HEK293T (cell line): ENCODE measurements at regions not wholly inside any gene's neighbourhood (a gene's known extent, or its start where the extent isn't known, plus 50 kb on each side); places are given as distances from the start of the nearest gene placed in this dataset.

Experiments used
- CTCF ChIA-PET: fragments of 350-600 bp; formaldehyde crosslinking; extraction: SDS; loops from one replicate; lab custom pipeline; 2021; ENCODE audit warnings: antibody characterized with exemption, inconsistent platforms; lab: Yijun Ruan, JAX
- POLR2A ChIA-PET: fragments of 350-600 bp; formaldehyde crosslinking; extraction: SDS; loops from one replicate; lab custom pipeline; 2020; ENCODE audit warnings: antibody characterized with exemption, inconsistent platforms; lab: Yijun Ruan, JAX
- DNase-seq: peaks from one replicate; pipeline ENCODE4 v3.0.0; 2012; ENCODE audit warnings: mixed read lengths; ENCODE audit errors: extremely low spot score
- ARNT ChIP-seq: fragments of 450-650 bp; IDR thresholded peaks from 2 replicates; pipeline ENCODE4 v1.6.1; 2017; ENCODE audit warnings: mild to moderate bottlenecking
- BHLHE40 ChIP-seq: fragments of 450-650 bp; IDR thresholded peaks from 2 replicates; pipeline ENCODE4 v1.6.1; 2016; ENCODE audit warnings: mild to moderate bottlenecking, moderate library complexity, borderline replicate concordance
- CTBP1 ChIP-seq: fragments of 450-650 bp; IDR thresholded peaks from 2 replicates; pipeline ENCODE4 v1.6.1; 2016; ENCODE audit warnings: borderline replicate concordance
- ELF4 ChIP-seq: fragments of 450-650 bp; IDR thresholded peaks from 2 replicates; pipeline ENCODE4 v1.6.1; 2017; ENCODE audit warnings: antibody characterized with exemption
- FOXA1 ChIP-seq: fragments of 450-650 bp; IDR thresholded peaks from 2 replicates; pipeline ENCODE4 v1.6.1; 2016; ENCODE audit warnings: mild to moderate bottlenecking
- FOXK2 ChIP-seq: fragments of 450-650 bp; IDR thresholded peaks from 2 replicates; pipeline ENCODE4 v1.6.1; 2016; ENCODE audit warnings: mild to moderate bottlenecking
- FOXM1 ChIP-seq: fragments of 450-650 bp; IDR thresholded peaks from 2 replicates; pipeline ENCODE4 v1.6.1; 2017; ENCODE audit warnings: mild to moderate bottlenecking, borderline replicate concordance
- HDGF ChIP-seq: fragments of 450-650 bp; IDR thresholded peaks from 2 replicates; pipeline ENCODE4 v1.6.1; 2017; ENCODE audit warnings: antibody characterized with exemption, borderline replicate concordance
- L3MBTL2 ChIP-seq: fragments of 450-650 bp; conservative IDR thresholded peaks from 2 replicates; pipeline ENCODE4 v1.6.1; 2016; ENCODE audit warnings: mild to moderate bottlenecking
- LEF1 ChIP-seq: fragments of 450-650 bp; IDR thresholded peaks from 2 replicates; pipeline ENCODE4 v1.6.1; 2017; ENCODE audit warnings: mild to moderate bottlenecking, borderline replicate concordance
- NFRKB ChIP-seq: fragments of 450-650 bp; IDR thresholded peaks from 2 replicates; pipeline ENCODE4 v1.6.1; 2016; ENCODE audit warnings: mild to moderate bottlenecking, moderate library complexity
- SP1 ChIP-seq: fragments of 450-650 bp; IDR thresholded peaks from 2 replicates; pipeline ENCODE4 v1.6.1; 2017
- SUZ12 ChIP-seq: fragments of 450-650 bp; IDR thresholded peaks from 2 replicates; pipeline ENCODE4 v1.6.1; 2016; ENCODE audit warnings: mild to moderate bottlenecking
- TARDBP ChIP-seq: fragments of 450-650 bp; IDR thresholded peaks from 2 replicates; pipeline ENCODE4 v1.6.1; 2016
- ZNF384 ChIP-seq: fragments of 450-650 bp; IDR thresholded peaks from 2 replicates; pipeline ENCODE4 v1.6.1; 2016
- TF ChIP-seq, protein P1 (sequence below): fragments of 450-650 bp; IDR thresholded peaks from 2 replicates; pipeline ENCODE4 v1.6.1; 2016

DNA sequence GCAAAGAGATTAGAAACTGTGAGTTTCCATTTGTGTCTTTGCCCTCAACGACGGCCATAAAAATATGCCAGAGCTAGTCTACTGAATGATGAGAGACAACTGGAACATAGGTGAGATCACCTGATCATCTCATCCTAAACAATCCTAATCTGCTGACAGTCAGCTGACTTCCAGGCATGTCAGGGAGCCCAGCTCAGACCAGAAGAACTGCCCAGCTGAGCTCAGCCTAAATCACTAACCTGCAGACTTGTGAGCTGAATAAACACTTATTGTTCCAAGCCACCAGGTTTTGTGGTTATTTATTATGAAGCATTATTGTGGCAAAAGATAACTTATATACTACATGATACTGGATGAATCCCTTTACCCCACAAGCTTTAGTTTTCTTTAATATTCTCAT, 118.9 kb upstream of the PLEKHG7 start:
- no peak for TF ChIP-seq FOXM1
- TF ChIP-seq NFRKB = no peak
- no peak for TF ChIP-seq LEF1
- TF ChIP-seq BHLHE40 = no peak
- TF ChIP-seq SUZ12 = no peak
- TF ChIP-seq FOXA1 = no peak
- no peak for TF ChIP-seq CTBP1
- no peak for TF ChIP-seq SP1
- no peak for TF ChIP-seq TARDBP
- TF ChIP-seq ARNT = no peak
- no peak for TF ChIP-seq HDGF
- no peak for TF ChIP-seq L3MBTL2
- TF ChIP-seq ZNF384 = no peak
- DNase-seq = no peak
- ChIA-PET CTCF (interaction anchor here (1.3 kb wide), 1 partner anchor 1202 kb away, joined by 4 read pairs; no protein-coding TSS in a partner anchor), POLR2A (no interaction called here)

DNA sequence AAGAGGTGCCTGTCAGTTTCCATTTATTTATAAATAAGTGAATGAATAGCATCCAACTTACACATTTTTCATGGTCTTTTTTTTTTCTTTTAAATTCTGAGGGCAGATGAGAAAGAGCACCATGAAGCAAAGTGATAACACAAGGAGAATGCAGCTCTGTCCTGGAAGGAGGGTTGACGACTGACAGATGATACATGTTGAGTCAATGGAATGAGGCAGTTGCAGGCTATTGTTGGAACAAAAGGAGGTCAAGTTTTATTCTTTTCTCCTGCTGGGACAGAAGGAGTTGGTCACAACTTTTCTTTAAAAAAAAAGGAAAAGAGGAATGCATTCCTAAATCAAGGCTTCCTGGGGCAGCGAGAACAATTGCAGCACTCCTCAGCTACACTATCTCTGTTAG, 119.9 kb upstream of the PLEKHG7 start:
- TF ChIP-seq, protein P1, sequence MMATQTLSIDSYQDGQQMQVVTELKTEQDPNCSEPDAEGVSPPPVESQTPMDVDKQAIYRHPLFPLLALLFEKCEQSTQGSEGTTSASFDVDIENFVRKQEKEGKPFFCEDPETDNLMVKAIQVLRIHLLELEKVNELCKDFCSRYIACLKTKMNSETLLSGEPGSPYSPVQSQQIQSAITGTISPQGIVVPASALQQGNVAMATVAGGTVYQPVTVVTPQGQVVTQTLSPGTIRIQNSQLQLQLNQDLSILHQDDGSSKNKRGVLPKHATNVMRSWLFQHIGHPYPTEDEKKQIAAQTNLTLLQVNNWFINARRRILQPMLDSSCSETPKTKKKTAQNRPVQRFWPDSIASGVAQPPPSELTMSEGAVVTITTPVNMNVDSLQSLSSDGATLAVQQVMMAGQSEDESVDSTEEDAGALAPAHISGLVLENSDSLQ = no peak
- TF ChIP-seq CTBP1 (no peak), LEF1 (no peak)
- no peak for DNase-seq
- ChIA-PET CTCF (interaction anchor here (1.3 kb wide), 1 partner anchor 1201 kb away, joined by 4 read pairs; no protein-coding TSS in a partner anchor), POLR2A (no interaction called here)

DNA sequence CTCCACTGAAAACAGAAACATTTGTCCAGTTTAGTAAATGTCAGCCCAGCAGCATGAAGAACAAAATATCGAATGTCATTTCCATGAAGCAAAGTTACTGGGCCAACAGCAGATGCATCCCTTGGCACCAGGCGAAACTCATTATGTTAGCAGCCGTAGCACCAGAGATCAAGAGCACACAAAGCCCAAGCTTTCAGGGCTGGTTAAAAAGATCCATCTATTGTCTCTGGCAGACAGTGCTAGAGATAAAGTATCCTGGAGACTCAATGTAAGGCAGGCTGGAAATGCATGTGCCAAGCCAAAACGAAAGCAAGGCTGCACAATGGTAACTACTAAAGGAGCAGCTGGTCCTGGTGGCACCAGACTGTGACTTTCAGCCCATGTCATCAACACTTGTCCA, 120.3 kb upstream of the PLEKHG7 start:
- DNase-seq = no peak
- TF ChIP-seq ZNF384 = no peak
- no peak for TF ChIP-seq TARDBP
- TF ChIP-seq BHLHE40 = no peak
- no peak for TF ChIP-seq CTBP1
- no peak for TF ChIP-seq ARNT
- ChIA-PET POLR2A (no interaction called here), CTCF (no interaction called here)

DNA sequence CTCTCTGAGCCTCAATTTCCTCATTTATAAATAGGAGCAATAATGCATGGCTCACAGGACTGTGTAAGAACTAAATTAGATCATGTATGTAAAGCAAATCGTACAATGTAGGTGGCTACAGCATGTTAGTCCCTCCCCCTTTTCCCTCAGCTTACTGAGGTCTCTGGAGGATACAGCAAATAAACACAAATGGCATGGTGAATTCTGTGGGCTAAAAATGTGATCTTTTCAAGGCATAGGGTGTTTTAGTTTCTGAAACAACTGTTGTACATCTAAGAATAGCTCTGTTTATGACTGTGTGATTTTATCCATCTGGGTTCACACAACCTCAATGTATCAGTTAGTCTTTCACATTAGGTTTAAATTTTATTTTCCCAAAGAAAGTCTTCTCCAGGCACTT, 121.2 kb upstream of the PLEKHG7 start:
- TF ChIP-seq ELF4 (no peak), BHLHE40 (no peak), TARDBP (no peak), FOXK2 (no peak), HDGF (no peak), ZNF384 (no peak), CTBP1 (no peak), FOXA1 (no peak), L3MBTL2 (no peak), NFRKB (no peak), SUZ12 (no peak), ARNT (no peak), LEF1 (no peak), SP1 (no peak), FOXM1 (no peak)
- TF ChIP-seq, protein P1 = no peak
- ChIA-PET POLR2A (no interaction called here), CTCF (no interaction called here)
- no peak for DNase-seq

DNA sequence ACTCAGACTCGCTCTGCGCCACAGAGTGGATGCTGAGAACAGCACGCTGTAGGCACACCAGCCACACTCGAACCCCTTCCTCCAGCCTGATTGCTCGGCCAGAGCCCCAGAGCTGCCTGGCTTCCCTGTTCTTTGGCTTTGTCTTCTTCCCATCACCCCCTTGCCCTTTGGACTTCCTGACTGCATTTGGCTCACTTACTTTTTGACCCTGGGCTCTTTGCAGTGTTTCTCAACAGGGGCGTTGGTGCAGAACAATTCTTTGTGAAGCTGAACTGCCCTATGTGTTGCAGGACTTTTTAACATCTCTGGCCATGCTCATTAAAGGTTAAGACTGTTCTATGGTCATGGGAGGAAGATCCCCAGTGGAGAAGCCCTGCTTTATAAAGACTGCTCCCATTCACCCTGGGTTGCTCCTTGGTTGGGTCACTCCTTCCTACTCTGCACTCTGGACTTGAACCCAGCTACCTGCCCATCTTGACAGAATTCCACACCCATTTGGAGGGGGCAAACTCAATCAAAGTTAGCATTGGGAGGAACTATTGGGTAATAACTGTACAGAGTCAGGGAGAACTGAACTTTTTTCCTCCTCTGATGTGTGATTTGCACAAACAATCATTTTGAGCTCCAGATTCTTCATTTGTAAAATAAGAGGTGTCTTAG, 127.7 kb upstream of the PLEKHG7 start:
- ChIA-PET CTCF (interaction anchor here (1.5 to 1.7 kb wide), 2 partner anchors 74 to 1193 kb away, joined by 4 to 6 read pairs; no protein-coding TSS in a partner anchor), POLR2A (no interaction called here)
- no peak for TF ChIP-seq ZNF384
- no peak for TF ChIP-seq HDGF
- no peak for TF ChIP-seq FOXA1
- TF ChIP-seq LEF1 = no peak
- TF ChIP-seq, protein P1 = no peak
- no peak for TF ChIP-seq SUZ12
- no peak for TF ChIP-seq ELF4
- TF ChIP-seq NFRKB = no peak
- no peak for TF ChIP-seq CTBP1
- TF ChIP-seq FOXM1 = no peak
- TF ChIP-seq BHLHE40 = no peak
- no peak for TF ChIP-seq ARNT
- no peak for DNase-seq

DNA sequence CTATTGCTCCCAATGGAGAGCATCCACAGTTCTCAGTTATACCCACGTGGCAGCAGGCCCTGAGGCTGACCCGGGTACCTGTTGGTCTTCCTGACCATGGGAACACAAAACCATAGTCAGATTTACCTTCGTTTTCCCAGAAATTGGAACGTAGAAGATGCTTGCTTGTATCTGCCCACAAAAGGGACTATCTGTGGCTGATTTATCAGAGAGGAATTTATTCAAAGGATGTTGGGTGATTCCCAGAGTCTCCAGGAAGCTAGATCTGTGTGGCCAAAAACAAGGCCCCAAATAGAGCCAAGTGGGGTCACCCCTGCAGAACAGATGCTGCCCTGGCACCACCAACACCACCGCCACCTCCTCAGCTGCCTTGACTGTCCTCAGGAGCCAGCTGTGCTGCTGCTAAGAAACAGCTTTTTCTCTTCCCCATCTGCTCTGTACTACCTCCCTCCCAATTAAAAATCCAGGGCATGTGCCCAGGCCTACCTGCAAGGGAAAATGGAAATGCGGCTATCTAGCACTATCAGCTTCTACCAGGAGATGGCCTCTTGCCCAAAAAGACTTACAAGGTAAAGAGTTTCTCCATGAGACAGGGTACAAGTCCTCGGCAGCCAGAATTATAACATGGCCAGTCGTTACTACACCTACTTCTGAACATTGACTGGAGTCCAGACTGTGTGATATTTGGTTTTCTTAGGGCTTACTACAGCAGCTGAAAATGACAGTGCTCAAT, 128.6 kb upstream of the PLEKHG7 start:
- DNase-seq = peak; percentile 21
- POLR2A ChIA-PET = no interaction called here
- TF ChIP-seq ZNF384 (no peak), LEF1 (no peak), HDGF (no peak), L3MBTL2 (no peak), FOXK2 (no peak), SP1 (no peak), SUZ12 (no peak), CTBP1 (no peak), BHLHE40 (no peak), ARNT (no peak), ELF4 (no peak), NFRKB (no peak), TARDBP (no peak), FOXM1 (no peak), FOXA1 (no peak)
- TF ChIP-seq, protein P1 = no peak
- CTCF ChIA-PET = interaction anchor here (1.5 to 1.7 kb wide), 2 partner anchors 75 to 1192 kb away, joined by 4 to 6 read pairs; no protein-coding TSS in a partner anchor
